Liver (tissue), 8 donors: ENCODE measurements at regions not wholly inside any gene's neighbourhood (a gene's known extent, or its start where the extent isn't known, plus 50 kb on each side); places are given as distances from the start of the nearest gene placed in this dataset.

Experiments
- DNase-seq: peaks from one replicate; pipeline ENCODE4 v3.0.0-alpha.2; 2017; ENCODE audit warnings: low spot score
- H3K27ac ChIP-seq, 2 donors: one replicate each; pipeline ENCODE4 v1.7.0; 2013; ENCODE audit warnings: inconsistent platforms in 2 of 2, low read length in 2 of 2, control low read depth in 1 of 2, low read depth in 1 of 2, mild to moderate bottlenecking in 1 of 2
- H3K27me3 ChIP-seq, 4 donors: one replicate each; pipeline versions ENCODE4 v1.6.1 to v1.7.0; 2013; ENCODE audit warnings: low read length in 3 of 4, inconsistent platforms in 1 of 4, mild to moderate bottlenecking in 1 of 4, moderate library complexity in 1 of 4; ENCODE audit not compliant: control insufficient read depth in 4 of 4, insufficient read depth in 4 of 4
- H3K36me3 ChIP-seq, 4 donors: one replicate each; pipeline versions ENCODE4 v1.6.1 to v1.7.0; 2013; ENCODE audit warnings: low read length in 3 of 4, mild to moderate bottlenecking in 3 of 4, low read depth in 1 of 4, moderate library complexity in 1 of 4; ENCODE audit not compliant: control insufficient read depth in 4 of 4, insufficient read depth in 3 of 4
- H3K4me1 ChIP-seq, 4 donors: one replicate each; pipeline versions ENCODE4 v1.6.1 to v1.7.0; 2013; ENCODE audit warnings: low read length in 3 of 4, mild to moderate bottlenecking in 3 of 4, moderate library complexity in 1 of 4; ENCODE audit not compliant: control insufficient read depth in 4 of 4, insufficient read depth in 4 of 4
- H3K4me3 ChIP-seq, 3 donors: one replicate each; pipeline versions ENCODE4 v1.6.1 to v1.7.0; 2013; ENCODE audit warnings: low read length in 3 of 3, control low read depth in 1 of 3, low read depth in 1 of 3, mild to moderate bottlenecking in 1 of 3
- H3K9ac ChIP-seq, 2 donors: one replicate each; pipeline ENCODE4 v1.7.0; 2013; ENCODE audit warnings: low read length in 2 of 2, mild to moderate bottlenecking in 2 of 2, moderate library complexity in 2 of 2, control low read depth in 1 of 2, low read depth in 1 of 2
- H3K9me3 ChIP-seq, 4 donors: one replicate each; pipeline versions ENCODE4 v1.6.1 to v1.7.0; 2013; ENCODE audit warnings: low read length in 3 of 4; ENCODE audit not compliant: control insufficient read depth in 4 of 4
- EGR1 ChIP-seq, 2 donors: IDR thresholded peaks; 2 replicates each; pipeline ENCODE4 v1.6.1; 2016 to 2018; ENCODE audit warnings: antibody characterized with exemption in 2 of 2, low read depth in 2 of 2
- FOXA1 ChIP-seq: IDR thresholded peaks from 2 replicates; pipeline ENCODE4 v1.6.1; 2016; ENCODE audit warnings: antibody characterized with exemption
- GABPA ChIP-seq, 2 donors: IDR thresholded peaks in 1 of 2; conservative IDR thresholded peaks in 1 of 2; 2 replicates each; pipeline ENCODE4 v1.6.1; 2016; ENCODE audit warnings: antibody characterized with exemption in 2 of 2, mild to moderate bottlenecking in 1 of 2, moderate library complexity in 1 of 2
- HNF4A ChIP-seq, 2 donors: conservative IDR thresholded peaks; 2 replicates each; pipeline ENCODE4 v1.6.1; 2016; ENCODE audit warnings: antibody characterized with exemption in 2 of 2, mild to moderate bottlenecking in 2 of 2
- HNF4G ChIP-seq: IDR thresholded peaks from 2 replicates; pipeline ENCODE4 v1.6.1; 2016; ENCODE audit warnings: antibody characterized with exemption
- JUND ChIP-seq, 2 donors: IDR thresholded peaks; 2 replicates each; pipeline ENCODE4 v1.6.1; 2016; ENCODE audit warnings: antibody characterized with exemption in 2 of 2
- NR2F2 ChIP-seq: IDR thresholded peaks from 2 replicates; pipeline ENCODE4 v1.6.1; 2016; ENCODE audit warnings: antibody characterized with exemption
- RAD21 ChIP-seq, 2 donors: IDR thresholded peaks; 2 replicates each; pipeline ENCODE4 v1.6.1; 2016; ENCODE audit warnings: antibody characterized with exemption in 2 of 2, mild to moderate bottlenecking in 2 of 2
- RXRA ChIP-seq, 2 donors: IDR thresholded peaks; 2 replicates each; pipeline ENCODE4 v1.6.1; 2017 to 2018; ENCODE audit warnings: antibody characterized with exemption in 2 of 2, mild to moderate bottlenecking in 1 of 2
- SP1 ChIP-seq: IDR thresholded peaks from 2 replicates; pipeline ENCODE4 v1.6.1; 2018; ENCODE audit warnings: antibody characterized with exemption, mild to moderate bottlenecking
- TAF1 ChIP-seq: conservative IDR thresholded peaks from 2 replicates; pipeline ENCODE4 v1.6.1; 2016; ENCODE audit warnings: antibody characterized with exemption, mild to moderate bottlenecking
- YY1 ChIP-seq: IDR thresholded peaks from 2 replicates; pipeline ENCODE4 v1.6.1; 2016; ENCODE audit warnings: antibody characterized with exemption, mild to moderate bottlenecking
- WGBS: extraction: QIAGEN DNeasy Blood & Tissue Kit; methylation state at CpG from one replicate; pipeline ENCODE4 v1.1.7; 2013; 5-methylcytosine and 5-hydroxymethylcytosine counted together
- TF ChIP-seq, protein P1 (sequence below): IDR thresholded peaks from 2 replicates; pipeline ENCODE4 v1.6.1; 2016; ENCODE audit warnings: antibody characterized with exemption
- TF ChIP-seq, protein P2 (sequence below): IDR thresholded peaks from 2 replicates; pipeline ENCODE4 v1.6.1; 2016; ENCODE audit warnings: antibody characterized with exemption
- TF ChIP-seq, protein P3 (sequence below): IDR thresholded peaks from 2 replicates; pipeline ENCODE4 v1.6.1; 2016; ENCODE audit warnings: antibody characterized with exemption, mild to moderate bottlenecking
- TF ChIP-seq, protein P4 (sequence below): fragments of 150-350 bp; IDR thresholded peaks from 2 replicates; pipeline ENCODE4 v1.5.1; 2017; ENCODE audit warnings: improper control_type of control experiment, low read depth, low read length; ENCODE audit not compliant: missing input control
- TF ChIP-seq, protein P5 (sequence below): IDR thresholded peaks from 2 replicates; pipeline ENCODE4 v1.6.1; 2016; ENCODE audit warnings: antibody characterized with exemption
- donor health status: healthy.
- donor health status: healthy.
- donor health status: healthy.
- donor health status: healthy.
- donor health status: healthy.

DNA sequence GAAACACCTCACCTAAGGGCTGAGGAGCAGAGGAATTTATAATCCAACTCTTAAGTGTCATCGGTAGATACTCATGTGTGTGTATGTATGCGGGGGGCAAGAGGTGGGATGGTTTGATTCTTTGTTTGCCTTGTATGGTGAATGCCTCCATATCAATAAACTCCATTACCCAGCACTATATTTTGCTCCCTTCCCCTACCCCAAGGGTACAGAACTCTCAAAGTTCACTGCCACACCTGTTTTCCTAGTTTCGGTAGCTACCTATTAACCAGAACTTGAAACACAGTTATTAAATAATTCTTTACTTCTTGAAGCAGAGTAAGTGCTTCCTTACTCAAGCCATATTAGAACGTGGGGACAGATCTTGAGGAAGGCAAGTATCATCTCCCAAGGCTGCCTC, 400.8 kb upstream of the SUCLG2 start:
- TF ChIP-seq, protein P1, sequence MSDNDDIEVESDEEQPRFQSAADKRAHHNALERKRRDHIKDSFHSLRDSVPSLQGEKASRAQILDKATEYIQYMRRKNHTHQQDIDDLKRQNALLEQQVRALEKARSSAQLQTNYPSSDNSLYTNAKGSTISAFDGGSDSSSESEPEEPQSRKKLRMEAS: no peak
- TF ChIP-seq TAF1 (no peak), YY1 (no peak), FOXA1 (no peak), RAD21 (IDR thresholded peaks at IDR 0.05) (no peak)
- no peaks in the 10 kb centered on the region for H3K9me3 ChIP-seq
- no peak overlapping the region for H3K27ac ChIP-seq
- no peak overlapping the region for H3K4me3 ChIP-seq
- no peaks in the 10 kb centered on the region for H3K36me3 ChIP-seq
- H3K27me3 ChIP-seq: no peaks in the 10 kb centered on the region
- no peak for DNase-seq
- H3K4me1 ChIP-seq: no peaks in the 10 kb centered on the region
- no peak overlapping the region for H3K9ac ChIP-seq
- 80% methylated on average over 4 of the region's 4 CpGs for WGBS

DNA sequence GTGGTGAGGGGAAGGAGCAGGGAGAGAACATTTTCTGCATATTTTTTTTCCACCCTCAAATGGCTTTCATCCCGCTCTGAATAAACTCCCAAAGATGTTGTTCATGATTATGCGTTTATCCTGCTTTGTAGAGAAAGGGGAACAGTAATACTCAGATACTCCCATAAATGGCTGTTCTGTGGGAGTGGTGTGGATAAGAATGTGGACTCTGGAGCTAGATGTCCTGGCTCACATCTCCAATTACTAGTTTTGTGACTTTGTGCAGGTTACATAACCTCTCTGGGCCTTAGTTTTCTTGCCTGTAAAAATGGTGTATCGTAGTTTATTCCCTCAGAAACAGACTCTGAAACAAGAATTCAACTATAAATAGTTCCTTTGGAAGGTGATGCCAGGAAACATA, 395.4 kb upstream of the SUCLG2 start:
- H3K27ac ChIP-seq: no peak overlapping the region
- no peaks in the 10 kb centered on the region for H3K36me3 ChIP-seq
- no peaks in the 10 kb centered on the region for H3K9me3 ChIP-seq
- H3K9ac ChIP-seq: no peak overlapping the region
- whole genome bisulfite sequencing: 73% methylated on average over 3 of the region's 3 CpGs
- DNase-seq: no peak
- H3K4me3 ChIP-seq: no peak overlapping the region
- TF ChIP-seq, protein P2, sequence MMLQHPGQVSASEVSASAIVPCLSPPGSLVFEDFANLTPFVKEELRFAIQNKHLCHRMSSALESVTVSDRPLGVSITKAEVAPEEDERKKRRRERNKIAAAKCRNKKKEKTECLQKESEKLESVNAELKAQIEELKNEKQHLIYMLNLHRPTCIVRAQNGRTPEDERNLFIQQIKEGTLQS: no peak
- TF ChIP-seq RAD21 (IDR thresholded peaks at IDR 0.05) (no peak), HNF4G (no peak), EGR1 (IDR thresholded peaks at IDR 0.05; ENCODE audit: low read depth in 2 of 2) (no peak), JUND (IDR thresholded peaks at IDR 0.05) (no peak), NR2F2 (no peak), TAF1 (no peak), SP1 (no peak), GABPA (IDR thresholded peaks at IDR 0.05 in 1 of 2, conservative IDR thresholded peaks at IDR 0.05 in 1 of 2) (no peak), FOXA1 (no peak), RXRA (IDR thresholded peaks at IDR 0.05) (no peak), YY1 (no peak), HNF4A (conservative IDR thresholded peaks at IDR 0.05) (no peak)
- TF ChIP-seq, protein P3, sequence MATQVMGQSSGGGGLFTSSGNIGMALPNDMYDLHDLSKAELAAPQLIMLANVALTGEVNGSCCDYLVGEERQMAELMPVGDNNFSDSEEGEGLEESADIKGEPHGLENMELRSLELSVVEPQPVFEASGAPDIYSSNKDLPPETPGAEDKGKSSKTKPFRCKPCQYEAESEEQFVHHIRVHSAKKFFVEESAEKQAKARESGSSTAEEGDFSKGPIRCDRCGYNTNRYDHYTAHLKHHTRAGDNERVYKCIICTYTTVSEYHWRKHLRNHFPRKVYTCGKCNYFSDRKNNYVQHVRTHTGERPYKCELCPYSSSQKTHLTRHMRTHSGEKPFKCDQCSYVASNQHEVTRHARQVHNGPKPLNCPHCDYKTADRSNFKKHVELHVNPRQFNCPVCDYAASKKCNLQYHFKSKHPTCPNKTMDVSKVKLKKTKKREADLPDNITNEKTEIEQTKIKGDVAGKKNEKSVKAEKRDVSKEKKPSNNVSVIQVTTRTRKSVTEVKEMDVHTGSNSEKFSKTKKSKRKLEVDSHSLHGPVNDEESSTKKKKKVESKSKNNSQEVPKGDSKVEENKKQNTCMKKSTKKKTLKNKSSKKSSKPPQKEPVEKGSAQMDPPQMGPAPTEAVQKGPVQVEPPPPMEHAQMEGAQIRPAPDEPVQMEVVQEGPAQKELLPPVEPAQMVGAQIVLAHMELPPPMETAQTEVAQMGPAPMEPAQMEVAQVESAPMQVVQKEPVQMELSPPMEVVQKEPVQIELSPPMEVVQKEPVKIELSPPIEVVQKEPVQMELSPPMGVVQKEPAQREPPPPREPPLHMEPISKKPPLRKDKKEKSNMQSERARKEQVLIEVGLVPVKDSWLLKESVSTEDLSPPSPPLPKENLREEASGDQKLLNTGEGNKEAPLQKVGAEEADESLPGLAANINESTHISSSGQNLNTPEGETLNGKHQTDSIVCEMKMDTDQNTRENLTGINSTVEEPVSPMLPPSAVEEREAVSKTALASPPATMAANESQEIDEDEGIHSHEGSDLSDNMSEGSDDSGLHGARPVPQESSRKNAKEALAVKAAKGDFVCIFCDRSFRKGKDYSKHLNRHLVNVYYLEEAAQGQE: no peak
- TF ChIP-seq, protein P1: no peak
- TF ChIP-seq, protein P4, sequence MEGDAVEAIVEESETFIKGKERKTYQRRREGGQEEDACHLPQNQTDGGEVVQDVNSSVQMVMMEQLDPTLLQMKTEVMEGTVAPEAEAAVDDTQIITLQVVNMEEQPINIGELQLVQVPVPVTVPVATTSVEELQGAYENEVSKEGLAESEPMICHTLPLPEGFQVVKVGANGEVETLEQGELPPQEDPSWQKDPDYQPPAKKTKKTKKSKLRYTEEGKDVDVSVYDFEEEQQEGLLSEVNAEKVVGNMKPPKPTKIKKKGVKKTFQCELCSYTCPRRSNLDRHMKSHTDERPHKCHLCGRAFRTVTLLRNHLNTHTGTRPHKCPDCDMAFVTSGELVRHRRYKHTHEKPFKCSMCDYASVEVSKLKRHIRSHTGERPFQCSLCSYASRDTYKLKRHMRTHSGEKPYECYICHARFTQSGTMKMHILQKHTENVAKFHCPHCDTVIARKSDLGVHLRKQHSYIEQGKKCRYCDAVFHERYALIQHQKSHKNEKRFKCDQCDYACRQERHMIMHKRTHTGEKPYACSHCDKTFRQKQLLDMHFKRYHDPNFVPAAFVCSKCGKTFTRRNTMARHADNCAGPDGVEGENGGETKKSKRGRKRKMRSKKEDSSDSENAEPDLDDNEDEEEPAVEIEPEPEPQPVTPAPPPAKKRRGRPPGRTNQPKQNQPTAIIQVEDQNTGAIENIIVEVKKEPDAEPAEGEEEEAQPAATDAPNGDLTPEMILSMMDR: no peak
- TF ChIP-seq, protein P5, sequence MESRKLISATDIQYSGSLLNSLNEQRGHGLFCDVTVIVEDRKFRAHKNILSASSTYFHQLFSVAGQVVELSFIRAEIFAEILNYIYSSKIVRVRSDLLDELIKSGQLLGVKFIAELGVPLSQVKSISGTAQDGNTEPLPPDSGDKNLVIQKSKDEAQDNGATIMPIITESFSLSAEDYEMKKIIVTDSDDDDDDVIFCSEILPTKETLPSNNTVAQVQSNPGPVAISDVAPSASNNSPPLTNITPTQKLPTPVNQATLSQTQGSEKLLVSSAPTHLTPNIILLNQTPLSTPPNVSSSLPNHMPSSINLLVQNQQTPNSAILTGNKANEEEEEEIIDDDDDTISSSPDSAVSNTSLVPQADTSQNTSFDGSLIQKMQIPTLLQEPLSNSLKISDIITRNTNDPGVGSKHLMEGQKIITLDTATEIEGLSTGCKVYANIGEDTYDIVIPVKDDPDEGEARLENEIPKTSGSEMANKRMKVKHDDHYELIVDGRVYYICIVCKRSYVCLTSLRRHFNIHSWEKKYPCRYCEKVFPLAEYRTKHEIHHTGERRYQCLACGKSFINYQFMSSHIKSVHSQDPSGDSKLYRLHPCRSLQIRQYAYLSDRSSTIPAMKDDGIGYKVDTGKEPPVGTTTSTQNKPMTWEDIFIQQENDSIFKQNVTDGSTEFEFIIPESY: no peak
- no peaks in the 10 kb centered on the region for H3K27me3 ChIP-seq
- H3K4me1 ChIP-seq: no peaks in the 10 kb centered on the region
